ENCODE measurements at regions not wholly inside any gene's neighbourhood (a gene's known extent, or its start where the extent isn't known, plus 50 kb on each side); places are given as distances from the start of the nearest gene placed in this dataset.

- TF ChIP-seq, protein P1, sequence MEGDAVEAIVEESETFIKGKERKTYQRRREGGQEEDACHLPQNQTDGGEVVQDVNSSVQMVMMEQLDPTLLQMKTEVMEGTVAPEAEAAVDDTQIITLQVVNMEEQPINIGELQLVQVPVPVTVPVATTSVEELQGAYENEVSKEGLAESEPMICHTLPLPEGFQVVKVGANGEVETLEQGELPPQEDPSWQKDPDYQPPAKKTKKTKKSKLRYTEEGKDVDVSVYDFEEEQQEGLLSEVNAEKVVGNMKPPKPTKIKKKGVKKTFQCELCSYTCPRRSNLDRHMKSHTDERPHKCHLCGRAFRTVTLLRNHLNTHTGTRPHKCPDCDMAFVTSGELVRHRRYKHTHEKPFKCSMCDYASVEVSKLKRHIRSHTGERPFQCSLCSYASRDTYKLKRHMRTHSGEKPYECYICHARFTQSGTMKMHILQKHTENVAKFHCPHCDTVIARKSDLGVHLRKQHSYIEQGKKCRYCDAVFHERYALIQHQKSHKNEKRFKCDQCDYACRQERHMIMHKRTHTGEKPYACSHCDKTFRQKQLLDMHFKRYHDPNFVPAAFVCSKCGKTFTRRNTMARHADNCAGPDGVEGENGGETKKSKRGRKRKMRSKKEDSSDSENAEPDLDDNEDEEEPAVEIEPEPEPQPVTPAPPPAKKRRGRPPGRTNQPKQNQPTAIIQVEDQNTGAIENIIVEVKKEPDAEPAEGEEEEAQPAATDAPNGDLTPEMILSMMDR (IDR thresholded peaks at IDR 0.05; ENCODE audit: low read depth, low read length, missing input control): no peak
- TF ChIP-seq JUND (IDR thresholded peaks at IDR 0.05) (no peak), EGR1 (IDR thresholded peaks at IDR 0.05; ENCODE audit: low read depth in 2 of 2) (no peak)
Observed at GRCh38 chr4:134117392-134118183, 84.0 kb downstream of the PABPC4L start.
